Aorta (tissue), 5 donors: ENCODE measurements at regions not wholly inside any gene's neighbourhood (a gene's known extent, or its start where the extent isn't known, plus 50 kb on each side); places are given as distances from the start of the nearest gene placed in this dataset.

Experiments used
- ATAC-seq: fragments of 200-7000 bp; cut with Tn5 transposase; one replicate; pipeline ENCODE4 v1.9.1; 2022; ENCODE audit warnings: moderate library complexity; ENCODE audit not compliant: low FRiP score
- DNase-seq, 2 donors: peaks; one replicate each; pipeline ENCODE4 v3.0.0-alpha.2; 2020
- H3K27ac ChIP-seq, 2 donors: one replicate each; pipeline ENCODE4 v1.5.1; 2013; ENCODE audit warnings: low read length in 2 of 2, mild to moderate bottlenecking in 2 of 2, moderate library complexity in 2 of 2, control low read depth in 1 of 2, inconsistent platforms in 1 of 2, low read depth in 1 of 2
- H3K27me3 ChIP-seq, 2 donors: one replicate each; pipeline ENCODE4 v1.6.1; 2013; ENCODE audit warnings: control low read depth in 1 of 2, low read length in 1 of 2, mild to moderate bottlenecking in 1 of 2, moderate library complexity in 1 of 2; ENCODE audit not compliant: insufficient read depth in 2 of 2, control insufficient read depth in 1 of 2
- H3K36me3 ChIP-seq, 2 donors: one replicate each; pipeline ENCODE4 v1.6.1; 2013; ENCODE audit warnings: control low read depth in 1 of 2, low read length in 1 of 2, mild to moderate bottlenecking in 1 of 2; ENCODE audit not compliant: insufficient read depth in 2 of 2, control insufficient read depth in 1 of 2
- H3K4me1 ChIP-seq, 2 donors: one replicate each; pipeline ENCODE4 v1.6.1; 2013; ENCODE audit warnings: low read length in 2 of 2, control low read depth in 1 of 2, mild to moderate bottlenecking in 1 of 2, moderate library complexity in 1 of 2; ENCODE audit not compliant: insufficient read depth in 2 of 2, control insufficient read depth in 1 of 2
- H3K4me3 ChIP-seq, 2 donors: one replicate each; pipeline ENCODE4 v1.5.1; 2013; ENCODE audit warnings: low read length in 2 of 2, control low read depth in 1 of 2, mild to moderate bottlenecking in 1 of 2
- H3K9me3 ChIP-seq: one replicate; pipeline ENCODE4 v1.6.1; 2013; ENCODE audit warnings: mild to moderate bottlenecking, low read length; ENCODE audit not compliant: control insufficient read depth
- WGBS, 2 donors: extraction: QIAGEN DNeasy Blood & Tissue Kit; methylation state at CpG; one replicate each; pipeline ENCODE4 v1.1.7; 2013; 5-methylcytosine and 5-hydroxymethylcytosine counted together
- intact Hi-C, 2 donors: fragments of 100-400 bp; cut with DNase I; formaldehyde crosslinking; loops; one replicate each; pipeline versions ENCODE4 v1.14.2 to v1.15.0; 2022
- donor health status: healthy with polysubstance abuse.
- donor health status: Bipolar disorder and iron deficiency.
- donor health status: DM: no; HTN: no; CAD: no.
- donor health status: DM: no; HTN: no; CAD: no.
- donor health status: DM: yes; HTN: yes; CAD: no.

DNA sequence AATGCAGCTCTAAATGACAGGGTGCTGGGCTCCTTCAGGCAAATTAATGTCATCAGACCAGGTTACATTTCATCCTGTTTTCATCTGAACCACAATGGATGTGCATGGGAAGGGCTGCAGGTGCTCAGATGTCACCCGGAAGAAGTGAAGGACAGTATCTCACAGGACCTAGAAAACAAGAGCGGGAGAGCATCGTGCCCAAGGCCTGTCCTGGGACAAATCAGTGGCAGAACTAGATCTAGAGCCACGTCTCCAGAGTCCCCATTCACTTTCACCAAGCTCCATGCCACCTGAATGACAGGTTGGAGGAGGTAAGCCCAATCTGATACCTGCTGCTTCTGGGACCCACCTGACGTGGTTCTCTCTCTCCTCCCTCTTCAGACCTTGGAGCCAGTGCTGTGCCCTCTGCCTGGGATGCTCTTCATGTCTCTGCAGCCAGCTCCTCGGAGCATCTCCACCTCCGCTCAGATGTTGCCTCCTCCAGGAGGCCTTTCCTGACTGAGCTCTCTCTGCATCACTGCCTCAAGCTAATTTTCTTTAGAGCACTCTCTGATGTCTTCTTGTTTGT lies 77.3 kb downstream of the CPN2 start:
- H3K4me1 ChIP-seq, result peaks cover 4 to 9% of the 10 kb centered on the region in 2 donors
- no peaks in the 10 kb centered on the region for H3K36me3 ChIP-seq
- H3K27me3 ChIP-seq, result no peaks in the 10 kb centered on the region
- DNase-seq, result peak in 1 of 2 donors; percentile 51
- H3K9me3 ChIP-seq, result no peaks in the 10 kb centered on the region
- intact Hi-C loops, result loop anchor here (5.0 kb wide), 2 partner anchors 43 to 137 kb away; partner anchors contain the start of gene HES1 (in 1 of the 2)
- H3K4me3 ChIP-seq, result no peak overlapping the region
- no peak overlapping the region for H3K27ac ChIP-seq
- WGBS, 2 donors, result 89 to 91% methylated on average over 7 of the region's 7 CpGs
- no peak for ATAC-seq

DNA sequence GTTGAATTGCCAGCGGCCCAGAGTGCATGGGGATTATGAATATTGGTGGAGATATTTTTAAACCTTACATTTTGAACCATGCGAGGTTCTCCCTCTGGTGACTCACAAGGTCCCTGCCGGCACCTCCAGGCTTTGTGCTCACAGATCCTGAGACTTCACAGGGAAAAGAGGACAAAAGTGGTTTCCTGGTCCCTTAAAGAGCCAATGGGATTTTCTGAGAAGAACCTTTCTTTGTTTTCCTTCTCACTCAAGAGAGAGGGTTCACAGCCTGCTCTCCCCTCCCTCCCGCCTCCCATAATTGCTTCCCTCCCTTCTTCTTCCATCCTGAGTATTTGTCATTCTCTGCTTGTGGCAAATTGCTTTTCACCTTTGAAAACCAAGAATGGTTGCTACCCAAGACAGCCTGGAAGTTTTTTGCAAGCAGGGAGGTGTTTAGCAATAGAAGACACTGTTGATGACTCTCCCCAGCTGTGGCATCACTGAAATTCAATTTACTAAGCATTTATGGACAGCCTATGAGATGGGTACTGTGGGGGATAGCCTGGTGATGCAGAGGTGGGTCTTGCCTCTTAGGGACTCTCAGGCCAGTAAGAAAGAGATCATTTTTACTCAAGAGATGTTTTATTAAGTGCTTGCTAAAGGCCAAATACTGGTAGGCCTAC lies 76.6 kb downstream of the CPN2 start:
- peaks cover 4 to 9% of the 10 kb centered on the region in 2 donors for H3K4me1 ChIP-seq
- no peak overlapping the region for H3K4me3 ChIP-seq
- intact Hi-C loops, result loop anchor here (5.0 kb wide), 2 partner anchors 43 to 137 kb away; partner anchors contain the start of gene HES1 (in 2 of the 2)

DNA sequence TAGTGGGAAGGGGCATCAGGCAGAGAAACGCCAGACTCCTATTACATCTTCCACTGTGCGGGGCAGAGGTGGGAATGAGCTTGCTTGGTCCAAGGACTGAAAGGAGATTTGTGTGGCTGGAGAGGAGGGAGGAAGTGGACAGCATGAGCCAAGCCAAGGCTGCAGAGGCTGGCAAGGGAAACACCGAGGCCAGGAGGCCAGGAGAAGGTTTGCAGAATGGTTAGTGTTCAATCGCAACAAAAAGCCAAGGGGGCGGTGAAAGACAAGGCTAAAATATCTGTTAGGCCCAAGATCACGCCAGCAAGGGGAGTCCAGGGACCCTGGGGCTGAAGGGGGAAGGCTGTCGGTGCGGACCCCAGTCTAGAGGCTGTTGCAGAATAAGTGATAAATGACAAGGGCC lies 75.8 kb downstream of the CPN2 start:
- 62 to 63% methylated on average over 8 of the region's 8 CpGs for WGBS, 2 donors
- Histone ChIP-seq H3K27me3 (no peaks in the 10 kb centered on the region), H3K27ac (peak overlapping the region in 1 of 2 donors; percentile 43), H3K4me1 (peaks cover 4 to 9% of the 10 kb centered on the region in 2 donors), H3K9me3 (no peaks in the 10 kb centered on the region), H3K36me3 (no peaks in the 10 kb centered on the region), H3K4me3 (no peak overlapping the region)
- DNase-seq (peak in 1 of 2 donors; percentile 63), ATAC-seq (no peak)
- intact Hi-C loops, result loop anchor here in 1 of 2 donors (5.0 kb wide), 1 partner anchor 138 kb away; the partner anchor contains the start of gene HES1

More for the DNA sequence above, 76.6 kb downstream of the CPN2 start:
- DNase-seq, result peak in 1 of 2 donors; percentile 52
- 28 to 30% methylated on average over 4 of the region's 4 CpGs for WGBS, 2 donors
- H3K36me3 ChIP-seq, result no peaks in the 10 kb centered on the region
- H3K9me3 ChIP-seq, result no peaks in the 10 kb centered on the region
- ATAC-seq, result no peak
- peak overlapping the region in 1 of 2 donors; percentile 43 for H3K27ac ChIP-seq
- no peaks in the 10 kb centered on the region for H3K27me3 ChIP-seq

DNA sequence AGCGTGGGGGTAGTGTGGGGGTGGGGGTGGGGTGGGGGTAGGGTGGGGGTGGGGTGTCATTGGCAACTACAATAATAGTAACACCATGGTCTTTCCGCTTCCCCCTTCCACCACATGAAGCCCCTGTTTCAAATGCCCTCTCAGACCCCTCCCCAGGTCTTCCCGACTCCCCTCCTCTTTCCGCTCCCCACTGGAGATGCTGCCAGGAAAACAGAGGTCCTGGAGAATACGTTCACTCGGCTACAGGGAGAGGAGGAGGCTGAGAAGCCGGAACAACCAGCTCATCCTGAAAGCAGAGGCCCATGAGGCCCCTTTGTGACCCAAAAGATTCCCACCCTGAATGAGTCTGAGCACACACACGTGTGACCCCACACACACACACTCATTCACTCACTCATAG lies 75.4 kb downstream of the CPN2 start:
- ATAC-seq, result no peak
- H3K36me3 ChIP-seq, result no peaks in the 10 kb centered on the region
- 57 to 64% methylated on average over 8 of the region's 8 CpGs for WGBS, 2 donors
- H3K4me3 ChIP-seq, result no peak overlapping the region
- DNase-seq, result peak in 1 of 2 donors; percentile 57
- H3K27ac ChIP-seq, result peak overlapping the region in 1 of 2 donors; percentile 30
- intact Hi-C loops, result loop anchor here in 1 of 2 donors (5.0 kb wide), 1 partner anchor 138 kb away; the partner anchor contains the start of gene HES1
- no peaks in the 10 kb centered on the region for H3K27me3 ChIP-seq
- peaks cover 4 to 8% of the 10 kb centered on the region in 2 donors for H3K4me1 ChIP-seq
- no peaks in the 10 kb centered on the region for H3K9me3 ChIP-seq

DNA sequence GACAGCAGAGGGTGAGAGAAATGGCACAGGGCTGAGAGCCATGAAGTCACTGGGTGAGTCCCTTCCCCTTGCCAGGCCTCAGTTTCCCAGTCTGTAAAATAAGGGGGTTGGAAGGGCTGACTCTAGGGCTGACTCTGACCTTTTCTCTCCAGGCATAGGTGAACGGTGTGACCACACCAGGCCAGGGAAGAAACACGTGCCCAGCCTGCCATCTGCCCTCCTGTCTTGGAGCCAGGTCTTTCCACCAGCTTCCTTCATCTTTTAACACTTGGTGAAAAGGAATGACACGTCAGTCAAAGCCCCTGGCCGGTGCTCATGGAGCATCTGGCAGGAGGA lies 74.4 kb downstream of the CPN2 start:
- WGBS, 2 donors, result 7 to 9% methylated on average over 4 of the region's 4 CpGs
- DNase-seq (no peak), ATAC-seq (no peak)
- H3K4me3 ChIP-seq, result no peak overlapping the region
- peak overlapping the region in 1 of 2 donors; percentile 74 for H3K27ac ChIP-seq
- no peaks in the 10 kb centered on the region for H3K36me3 ChIP-seq
- H3K27me3 ChIP-seq, result no peaks in the 10 kb centered on the region
- peaks cover 4 to 6% of the 10 kb centered on the region in 2 donors for H3K4me1 ChIP-seq
- H3K9me3 ChIP-seq, result no peaks in the 10 kb centered on the region
- intact Hi-C loops, result loop anchor here in 1 of 2 donors (5.0 kb wide), 1 partner anchor 139 kb away; the partner anchor contains the start of gene HES1

DNA sequence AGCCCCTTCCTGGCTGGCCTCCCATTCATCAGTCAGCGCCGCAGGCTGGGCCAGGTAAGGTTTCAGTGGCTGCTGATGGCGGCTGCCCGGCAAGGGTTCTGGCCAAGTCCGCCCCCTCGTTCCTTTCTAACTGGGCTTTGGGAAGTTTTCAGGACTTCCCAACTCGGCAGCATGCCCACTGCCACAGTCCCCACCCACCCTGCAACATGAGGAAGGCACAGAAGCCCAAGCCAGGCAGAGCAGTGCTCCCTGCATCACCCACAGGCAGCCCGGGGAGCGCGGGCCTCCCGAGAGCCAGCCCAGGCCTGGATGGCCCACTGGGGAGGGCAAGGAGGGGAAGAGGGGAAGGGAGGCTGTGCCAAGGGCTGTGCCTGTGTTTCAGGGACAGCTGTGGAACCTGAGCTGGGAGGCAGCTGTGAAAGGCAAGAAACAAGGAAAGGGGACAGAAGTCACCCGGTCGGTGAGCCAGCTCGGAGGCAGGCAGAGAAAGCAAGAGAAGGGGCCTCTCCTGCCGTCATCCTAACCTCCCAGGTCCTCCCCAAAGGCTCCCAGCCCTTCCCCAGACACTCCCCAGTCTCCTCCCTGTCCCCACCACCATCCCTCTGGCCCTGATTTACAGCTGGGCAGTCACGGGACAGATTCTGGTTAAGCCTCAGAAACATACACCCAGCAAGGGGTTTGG lies 73.9 kb downstream of the CPN2 start:
- intact Hi-C loops, result loop anchor here in 1 of 2 donors (5.0 kb wide), 1 partner anchor 140 kb away; the partner anchor contains the start of gene HES1
- DNase-seq, result peak; percentile 83 to 90
- Histone ChIP-seq H3K9me3 (no peaks in the 10 kb centered on the region), H3K4me3 (no peak overlapping the region), H3K4me1 (peaks cover 4 to 6% of the 10 kb centered on the region in 2 donors), H3K27ac (peak overlapping the region; percentile 12 to 95), H3K36me3 (no peaks in the 10 kb centered on the region), H3K27me3 (no peaks in the 10 kb centered on the region)
- peak; percentile 82 for ATAC-seq
- WGBS, 2 donors, result 5 to 6% methylated on average over 15 to 16 of the region's 16 CpGs

DNA sequence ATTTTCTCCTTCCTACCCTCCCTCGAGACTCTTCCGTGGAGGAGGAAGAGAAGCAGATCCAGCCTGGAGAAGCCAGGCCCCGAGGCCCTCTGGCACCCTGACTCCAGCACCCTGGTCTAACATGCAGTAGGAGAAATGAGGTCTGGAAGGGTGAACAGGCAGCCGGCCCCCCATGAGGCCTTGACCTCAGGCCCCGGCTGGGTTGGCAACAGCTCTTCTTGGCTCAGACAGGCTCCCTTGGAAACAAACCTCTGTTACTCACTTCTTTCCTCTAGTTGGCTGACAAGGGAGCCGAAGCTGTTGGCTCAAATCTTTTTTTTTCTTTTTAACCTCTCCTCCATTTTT lies 73.4 kb downstream of the CPN2 start:
- Histone ChIP-seq H3K9me3 (no peaks in the 10 kb centered on the region), H3K4me3 (no peak overlapping the region), H3K27me3 (no peaks in the 10 kb centered on the region), H3K27ac (peak overlapping the region; percentile 12 to 95), H3K36me3 (no peaks in the 10 kb centered on the region), H3K4me1 (peaks cover 4 to 6% of the 10 kb centered on the region in 2 donors)
- peak; percentile 70 for ATAC-seq
- DNase-seq, result peak; percentile 84 to 85
- intact Hi-C loops, result loop anchor here in 1 of 2 donors (5.0 kb wide), 1 partner anchor 140 kb away; the partner anchor contains the start of gene HES1
- WGBS, 2 donors, result 1 to 9% methylated on average over 6 of the region's 6 CpGs

DNA sequence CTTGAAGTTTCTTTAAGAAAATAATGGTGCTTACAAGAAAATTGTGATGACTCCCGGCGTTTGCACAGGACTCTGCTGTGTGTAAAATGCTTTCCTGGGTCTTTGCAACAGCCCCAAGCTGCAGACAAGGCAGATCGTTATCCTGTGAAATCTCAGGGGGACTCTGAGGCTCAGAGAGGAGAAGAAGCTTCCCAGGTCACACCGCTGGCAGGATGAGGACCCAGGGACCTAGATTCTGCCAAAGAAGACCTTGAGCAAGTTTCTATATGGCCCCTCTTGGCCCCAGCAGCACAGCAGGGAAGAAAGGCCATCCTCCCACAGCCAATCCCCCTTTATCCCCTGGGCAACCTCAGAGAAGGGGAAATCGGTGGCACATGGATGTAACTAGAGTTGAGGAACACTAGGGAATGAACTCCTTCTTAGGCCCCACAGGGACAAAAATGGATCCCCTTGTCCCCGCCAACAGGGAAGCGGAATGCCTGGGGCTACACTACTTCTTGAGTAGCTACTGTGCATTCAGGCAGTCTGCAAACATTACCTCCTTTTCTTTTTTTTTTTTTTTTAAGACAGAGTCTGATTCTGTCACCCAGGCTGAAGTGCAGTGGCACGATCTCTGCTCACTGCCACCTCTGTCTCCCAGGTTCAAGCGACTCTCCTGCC lies 72.8 kb downstream of the CPN2 start:
- peaks cover 4 to 6% of the 10 kb centered on the region in 2 donors for H3K4me1 ChIP-seq

More for the DNA sequence above, 72.8 kb downstream of the CPN2 start:
- H3K4me3 ChIP-seq, result no peak overlapping the region
- 49 to 54% methylated on average over 9 of the region's 9 CpGs for WGBS, 2 donors
- intact Hi-C loops, result loop anchor here in 1 of 2 donors (5.0 kb wide), 1 partner anchor 141 kb away; the partner anchor contains the start of gene HES1
- peak overlapping the region in 1 of 2 donors; percentile 41 for H3K27ac ChIP-seq
- no peaks in the 10 kb centered on the region for H3K27me3 ChIP-seq
- peak in 1 of 2 donors; percentile 13 for DNase-seq
- no peaks in the 10 kb centered on the region for H3K36me3 ChIP-seq
- H3K9me3 ChIP-seq, result no peaks in the 10 kb centered on the region
- no peak for ATAC-seq
